ENCODE measurements at regions not wholly inside any gene's neighbourhood (a gene's known extent, or its start where the extent isn't known, plus 50 kb on each side); places are given as distances from the start of the nearest gene placed in this dataset.

- DNase-seq = no peak
These were observed 253.8 kb upstream of the DMD start for GRCh38 chrX:33465137-33465536.

GRCh38 chrX:33457102-33457501 is 245.8 kb upstream of the DMD start:
- no peak for DNase-seq

DNA sequence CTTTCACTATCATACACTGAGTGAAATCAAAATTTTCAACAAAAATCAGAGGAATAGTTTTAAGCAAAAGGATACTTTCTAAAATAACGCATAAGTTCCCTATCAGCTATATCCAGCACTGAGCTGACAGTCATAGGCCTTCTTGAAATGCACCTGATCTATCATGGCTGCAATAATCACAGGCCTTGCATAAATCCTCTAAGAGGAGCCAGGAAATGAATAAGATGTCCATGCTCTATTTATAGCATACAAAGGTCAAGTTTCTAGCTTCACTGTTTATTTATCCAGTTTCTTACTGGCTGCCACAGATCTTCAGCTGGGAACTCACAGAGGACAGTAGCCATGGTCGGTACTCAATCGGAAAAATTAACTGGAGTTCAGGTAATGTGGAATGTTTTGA is 235.9 kb upstream of the DMD start:
- no peak for DNase-seq

DNA sequence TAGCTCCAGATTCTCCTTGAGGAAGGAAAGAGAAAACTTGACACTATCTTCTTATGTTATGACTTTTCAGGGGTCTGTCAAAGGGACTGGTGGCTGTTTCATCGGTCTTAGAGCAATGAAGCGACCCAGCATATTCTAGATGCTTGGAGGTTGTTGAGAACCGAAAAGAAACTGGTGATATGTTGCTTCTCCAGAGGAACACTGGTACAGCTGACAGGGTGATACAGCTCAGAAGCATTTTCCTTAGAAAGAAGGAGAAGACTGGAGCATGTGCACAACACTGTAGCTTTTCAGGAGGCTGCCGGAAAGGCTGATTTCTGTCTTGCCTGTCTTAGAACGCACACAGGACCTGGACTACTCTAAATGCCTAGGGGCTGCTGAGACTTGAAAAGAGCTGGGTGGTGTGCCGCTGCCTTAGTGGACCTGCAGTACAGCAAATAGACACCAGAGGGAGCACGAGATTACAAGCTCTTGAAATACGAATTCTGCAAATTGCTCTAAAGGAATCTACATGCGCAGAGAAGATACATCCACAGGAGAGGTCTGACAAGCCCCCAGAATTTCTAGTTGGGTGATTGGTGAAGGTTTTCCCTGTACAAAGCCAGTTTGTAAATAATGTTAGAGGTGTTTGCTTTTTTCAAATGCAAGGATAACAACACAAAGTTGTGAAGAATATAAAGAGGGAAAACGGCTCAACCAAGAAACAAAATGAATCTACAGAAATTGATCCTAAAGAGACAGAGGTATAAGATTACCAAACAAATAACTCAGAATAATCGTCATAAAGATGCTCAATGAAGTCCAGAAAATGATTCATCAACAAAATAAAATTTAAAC is 223.1 kb upstream of the DMD start:
- DNase-seq = peak; percentile 19

- no peak for DNase-seq
These were observed 205.0 kb upstream of the DMD start for GRCh38 chrX:33416273-33416805.

GRCh38 chrX:33415459-33415858 is 204.1 kb upstream of the DMD start:
- DNase-seq = no peak

GRCh38 chrX:33385546-33385945 is 174.2 kb upstream of the DMD start:
- DNase-seq = no peak

DNA sequence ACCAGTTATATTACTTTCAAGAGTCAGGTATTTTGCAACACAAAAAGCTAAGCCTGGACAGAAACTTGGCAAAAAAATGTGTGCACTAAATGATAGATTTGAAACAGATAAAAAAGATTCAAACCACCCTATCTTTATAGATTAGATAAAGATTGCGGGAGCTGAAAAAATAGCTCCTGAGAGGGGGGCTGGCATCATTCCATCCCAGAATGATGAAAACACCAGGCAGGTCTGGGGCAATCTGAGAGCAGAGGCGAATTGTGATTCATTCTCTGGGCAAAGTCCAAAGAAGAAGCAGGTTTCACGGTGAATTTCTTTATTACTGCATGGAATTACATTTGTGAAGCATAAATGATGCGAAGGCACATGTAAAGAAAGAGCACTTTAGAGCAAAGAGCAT is 168.5 kb upstream of the DMD start:
- DNase-seq = no peak

GRCh38 chrX:33357606-33358005 is 146.3 kb upstream of the DMD start:
- no peak for DNase-seq

DNA sequence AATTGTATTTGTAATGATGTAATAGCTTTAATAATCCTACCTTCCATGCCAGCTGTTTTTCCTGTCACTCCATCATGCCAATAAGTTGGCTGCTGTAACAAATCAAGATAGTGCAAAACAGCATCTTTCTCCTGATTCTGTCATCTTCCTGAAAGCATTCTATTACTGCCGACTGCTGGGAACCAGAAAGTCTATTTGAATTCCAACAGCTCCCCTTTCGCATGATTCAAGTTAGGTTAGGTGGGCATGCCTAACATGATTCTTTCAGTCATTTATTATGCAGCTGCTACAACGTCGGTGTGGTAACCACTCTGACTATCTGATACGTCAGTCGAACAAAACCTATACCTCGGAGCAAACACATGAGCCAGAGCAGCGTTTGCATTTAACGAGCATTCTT is 127.9 kb upstream of the DMD start:
- peak; percentile 36 for DNase-seq

GRCh38 chrX:33336783-33337182 is 125.4 kb upstream of the DMD start:
- peak; percentile 1 for DNase-seq

GRCh38 chrX:33333271-33333670 is 121.9 kb upstream of the DMD start:
- no peak for DNase-seq

DNA sequence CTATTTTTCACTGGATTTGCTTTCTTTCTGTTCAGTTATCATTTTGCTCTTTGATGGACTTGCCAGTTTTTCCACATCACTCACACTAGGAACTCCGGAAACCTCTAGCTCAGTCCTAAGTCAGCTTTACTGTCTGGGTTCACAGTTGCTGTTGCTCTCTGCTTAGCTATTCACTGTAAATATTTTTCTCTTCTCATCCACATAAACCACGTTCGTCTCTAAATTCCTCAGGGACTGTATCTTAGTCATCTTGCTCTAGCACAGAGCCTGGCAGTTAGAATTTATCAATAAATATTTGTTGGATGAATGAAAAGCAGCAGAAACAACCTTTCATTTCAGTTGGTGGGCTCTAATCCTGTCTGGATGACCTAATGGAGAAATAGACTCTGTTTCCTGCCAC is 119.4 kb upstream of the DMD start:
- no peak for DNase-seq

DNA sequence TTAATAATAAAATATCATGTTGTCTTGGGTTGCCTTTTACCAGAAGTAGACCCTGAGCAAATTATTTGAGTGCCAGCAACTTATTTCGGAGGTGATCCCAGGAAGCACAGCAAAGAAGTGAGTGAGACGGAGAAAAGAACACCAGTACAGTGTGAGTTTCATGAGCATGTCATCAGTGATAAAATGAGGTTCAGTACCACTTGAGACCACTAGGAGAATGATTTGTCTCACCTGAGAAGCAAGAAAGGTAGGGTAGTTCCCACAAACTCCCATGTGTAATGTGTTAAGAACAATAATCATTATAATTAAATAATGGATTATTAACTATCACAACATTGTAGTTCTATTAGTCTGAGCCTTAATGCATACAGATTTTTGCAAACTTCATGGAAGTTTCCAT is 112.8 kb upstream of the DMD start:
- no peak for DNase-seq

DNA sequence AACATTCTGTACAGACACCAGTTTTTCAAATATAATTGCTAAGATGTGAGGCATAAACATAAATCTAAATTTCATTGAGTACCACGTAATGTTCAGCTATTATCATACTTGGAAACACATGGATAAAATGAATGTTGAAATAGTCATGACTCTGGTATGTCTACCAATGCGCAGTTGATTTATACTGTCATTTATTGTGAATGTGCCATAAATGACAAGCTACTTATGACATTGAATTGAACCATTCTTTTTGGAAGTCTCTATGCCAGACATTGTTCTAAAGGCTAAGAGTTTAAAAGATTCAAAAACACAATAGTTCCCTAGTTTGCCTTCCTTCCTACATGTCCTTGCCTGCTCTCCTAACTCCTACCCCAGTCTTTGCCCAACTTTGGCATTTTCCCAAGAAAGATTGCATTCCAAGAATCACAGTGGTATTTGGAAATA is 96.6 kb upstream of the DMD start:
- DNase-seq = no peak

GRCh38 chrX:33298622-33299021 is 87.3 kb upstream of the DMD start:
- no peak for DNase-seq

DNA sequence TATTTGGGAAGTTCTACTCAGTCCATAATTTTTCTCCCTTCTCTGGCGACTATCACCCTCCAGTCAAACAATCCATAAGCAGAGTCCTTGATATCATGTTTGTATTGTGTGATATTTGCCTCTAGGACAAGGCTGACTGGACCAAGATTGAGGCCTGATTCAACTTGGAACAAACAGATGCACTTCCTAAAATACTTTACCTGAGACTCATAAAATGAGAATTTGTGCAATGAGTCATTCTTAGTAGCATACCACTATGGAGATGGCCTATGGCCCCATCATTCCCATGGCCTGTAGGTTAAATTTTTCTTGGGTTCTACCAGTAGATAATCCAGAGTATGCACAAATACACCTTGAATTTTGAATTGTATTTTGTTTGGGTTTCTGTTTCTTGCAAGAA is 74.2 kb upstream of the DMD start:
- DNase-seq = no peak

DNA sequence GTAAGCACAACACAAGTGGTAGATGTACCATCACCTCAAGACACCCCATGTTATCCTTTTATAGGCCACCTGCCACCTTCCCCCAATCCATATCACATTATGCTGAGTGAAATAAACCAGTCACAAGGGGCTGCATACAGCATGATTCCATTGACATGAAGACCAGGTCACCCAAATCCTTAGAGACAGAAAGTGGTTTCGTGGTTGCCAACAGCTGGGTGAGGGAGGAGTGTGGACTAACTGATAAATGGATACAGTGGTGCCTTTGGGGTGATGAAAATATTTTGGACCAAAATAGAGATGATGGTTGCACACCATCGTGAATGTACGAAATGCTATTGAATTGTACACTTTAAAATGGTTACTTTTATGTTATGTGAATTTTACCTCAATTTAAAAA is 65.7 kb upstream of the DMD start:
- DNase-seq = no peak

GRCh38 chrX:33273535-33273934 is 62.2 kb upstream of the DMD start:
- no peak for DNase-seq

DNA sequence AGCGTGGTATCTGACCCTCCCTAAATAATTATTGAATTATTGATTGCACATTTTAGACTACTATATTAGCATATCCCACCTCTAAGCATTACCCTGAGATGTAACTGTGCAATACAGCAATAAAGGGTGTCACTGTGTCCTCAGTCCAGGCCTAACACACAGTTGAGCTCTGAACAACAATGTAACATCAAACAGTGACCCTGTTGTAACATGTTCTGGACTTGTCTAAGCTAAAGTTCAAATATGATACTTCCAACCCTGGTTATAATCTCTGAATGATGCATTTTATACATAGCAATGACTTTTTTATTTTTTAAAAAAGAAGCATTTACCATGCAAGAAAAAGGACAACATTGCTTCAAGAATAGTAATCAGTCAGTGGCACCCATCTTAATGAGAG is 61.6 kb upstream of the DMD start:
- no peak for DNase-seq

Data from NCI-H1694 treated with DMSO at 0.1 percent for 48 hours (cell line).